Prostate gland (tissue), 2 donors: ENCODE measurements at regions not wholly inside any gene's neighbourhood (a gene's known extent, or its start where the extent isn't known, plus 50 kb on each side); places are given as distances from the start of the nearest gene placed in this dataset.

Experiments
- CTCF ChIP-seq, 4 experiments: fragments of 200-600 bp in 2 of 4; fragments of 450-650 bp in 2 of 4; sonication (generic) in 2 of 4; IDR thresholded peaks; 1 replicate in 3 of 4; 2 replicates in 1 of 4; pipeline ENCODE4 v1.5.1; 2016 to 2019; ENCODE audit warnings: antibody characterized with exemption in 4 of 4, mild to moderate bottlenecking in 2 of 4, moderate library complexity in 2 of 4
- POLR2A ChIP-seq: fragments of 450-650 bp; IDR thresholded peaks from one replicate; pipeline ENCODE4 v1.6.1; 2016; ENCODE audit warnings: antibody characterized with exemption, mild to moderate bottlenecking

- TF ChIP-seq POLR2A (no peak), CTCF (IDR thresholded peaks at IDR 0.05) (no peak)
Observed at GRCh38 chr20:60186412-60186811, 228.2 kb downstream of the CDH26 start.
